CD4-positive, alpha-beta T cell treated with Interleukin-15 for 4 hours (primary cell): ENCODE measurements at regions not wholly inside any gene's neighbourhood (a gene's known extent, or its start where the extent isn't known, plus 50 kb on each side); places are given as distances from the start of the nearest gene placed in this dataset.

Source experiments
- DNase-seq: peaks from one replicate; pipeline ENCODE4 v3.0.0-alpha.2; 2020; ENCODE audit warnings: low spot score

DNA sequence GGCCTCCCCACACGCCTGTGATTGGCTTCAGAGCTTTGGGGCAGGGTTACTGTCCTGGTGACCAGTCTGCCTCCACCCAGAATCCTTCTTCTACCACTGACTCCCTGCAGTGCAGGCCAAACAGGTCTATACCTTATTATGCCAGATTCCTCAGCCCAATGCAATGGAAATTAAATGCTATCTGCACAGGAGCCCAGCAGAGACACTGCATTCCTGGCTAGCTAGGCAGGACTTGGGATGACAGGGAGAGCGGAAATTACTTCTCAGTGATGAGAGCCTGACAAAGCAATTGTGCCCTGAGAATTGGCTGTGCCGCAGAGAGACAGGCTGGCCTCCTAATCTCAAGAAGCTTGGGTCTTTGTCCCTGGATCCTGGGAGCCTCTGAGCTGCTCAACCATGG lies 143.8 kb upstream of the NCAM1 start:
- DNase-seq: no peak

DNA sequence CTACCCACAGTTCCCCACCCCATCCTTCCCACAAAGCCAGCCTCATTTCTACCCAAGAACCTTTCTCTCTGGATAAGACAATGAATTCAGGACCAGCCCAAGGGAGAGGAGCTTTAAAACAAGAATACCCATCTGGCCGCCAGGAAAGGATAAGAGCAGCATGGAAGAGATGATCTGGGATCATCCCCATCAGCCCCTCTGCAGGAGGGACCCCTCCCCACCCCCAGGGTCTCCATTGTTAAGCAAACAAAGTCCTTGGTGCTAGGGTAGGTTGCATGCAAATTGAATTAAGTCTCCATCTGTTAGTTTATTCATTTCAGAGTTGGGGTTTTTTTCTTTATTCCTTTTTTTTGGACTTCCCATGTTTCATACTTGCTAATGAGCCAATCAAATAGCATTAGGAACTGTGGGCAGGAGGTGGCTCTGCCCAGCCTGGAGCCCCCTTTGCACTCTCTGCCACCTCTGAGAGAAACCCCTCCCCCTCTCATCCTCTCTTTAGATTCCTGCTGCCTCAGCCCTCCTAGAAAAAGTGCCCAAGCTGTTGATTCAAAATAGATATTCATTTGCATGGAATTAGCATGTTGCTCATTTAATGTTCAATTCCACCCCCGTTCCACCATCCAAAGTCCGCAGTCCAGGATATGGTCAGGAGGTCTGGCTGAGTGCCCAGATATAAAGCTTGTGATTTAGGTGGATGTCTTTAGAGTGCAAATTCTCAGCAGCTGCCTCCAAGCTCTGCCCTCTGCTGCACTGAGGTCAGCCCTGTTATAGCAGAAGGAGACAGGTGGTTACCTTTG lies 138.5 kb upstream of the NCAM1 start:
- no peak for DNase-seq

DNA sequence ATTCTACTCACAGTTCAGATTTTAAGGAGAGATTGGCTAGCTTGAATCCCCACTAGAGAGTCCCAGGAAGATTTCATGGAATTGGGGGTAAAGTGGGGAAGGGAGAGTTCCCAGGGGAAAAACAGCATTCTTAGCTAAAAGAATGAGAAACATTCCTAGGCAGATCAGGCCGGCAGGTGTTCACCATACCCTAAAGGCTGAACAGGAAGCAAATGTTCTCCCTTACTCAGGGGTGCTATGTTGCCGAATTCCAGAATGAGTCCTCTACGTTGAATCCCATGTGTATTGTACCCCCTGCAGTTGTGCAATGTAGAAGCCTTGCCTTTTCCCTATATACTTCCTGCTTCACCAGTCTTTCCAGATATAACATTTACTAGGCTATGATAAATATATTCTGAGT lies 135.2 kb upstream of the NCAM1 start:
- DNase-seq: no peak

DNA sequence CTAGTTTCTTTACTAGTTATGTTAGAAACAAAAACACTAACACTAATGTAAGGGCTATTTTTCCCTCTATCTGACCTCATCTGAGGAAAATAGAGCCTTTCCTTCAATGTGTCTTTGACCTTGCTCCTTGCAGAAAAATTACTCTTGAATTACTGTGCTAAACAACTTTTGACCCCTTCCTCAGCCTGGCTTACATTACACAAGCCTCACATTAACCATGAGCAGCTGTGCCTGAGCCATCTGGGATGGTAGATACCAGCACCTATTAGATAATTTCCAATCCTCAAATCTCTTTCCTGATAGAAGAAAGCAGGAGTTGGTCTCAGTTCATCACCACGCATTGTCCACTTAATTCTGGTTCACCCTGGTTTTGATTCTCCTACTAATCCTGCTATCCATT lies 134.4 kb upstream of the NCAM1 start:
- DNase-seq: no peak

DNA sequence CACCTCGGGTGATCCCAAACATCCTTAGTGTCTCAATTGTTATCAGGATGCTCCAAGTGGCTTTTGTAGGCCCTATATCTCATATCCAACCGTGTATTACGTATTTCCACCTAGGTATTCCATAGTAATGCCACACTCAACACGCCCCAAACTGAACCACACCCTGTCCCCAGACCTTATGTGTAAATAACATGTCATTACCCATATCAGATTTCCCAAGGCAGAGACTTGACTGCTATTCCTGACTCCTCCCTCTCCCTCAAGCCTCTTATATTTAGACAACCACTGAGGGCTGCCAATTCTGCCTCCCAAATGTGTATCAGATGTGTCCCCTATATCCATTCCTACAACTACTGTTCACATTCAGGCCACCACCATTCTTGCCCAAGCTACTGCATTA lies 132.8 kb upstream of the NCAM1 start:
- DNase-seq: no peak

DNA sequence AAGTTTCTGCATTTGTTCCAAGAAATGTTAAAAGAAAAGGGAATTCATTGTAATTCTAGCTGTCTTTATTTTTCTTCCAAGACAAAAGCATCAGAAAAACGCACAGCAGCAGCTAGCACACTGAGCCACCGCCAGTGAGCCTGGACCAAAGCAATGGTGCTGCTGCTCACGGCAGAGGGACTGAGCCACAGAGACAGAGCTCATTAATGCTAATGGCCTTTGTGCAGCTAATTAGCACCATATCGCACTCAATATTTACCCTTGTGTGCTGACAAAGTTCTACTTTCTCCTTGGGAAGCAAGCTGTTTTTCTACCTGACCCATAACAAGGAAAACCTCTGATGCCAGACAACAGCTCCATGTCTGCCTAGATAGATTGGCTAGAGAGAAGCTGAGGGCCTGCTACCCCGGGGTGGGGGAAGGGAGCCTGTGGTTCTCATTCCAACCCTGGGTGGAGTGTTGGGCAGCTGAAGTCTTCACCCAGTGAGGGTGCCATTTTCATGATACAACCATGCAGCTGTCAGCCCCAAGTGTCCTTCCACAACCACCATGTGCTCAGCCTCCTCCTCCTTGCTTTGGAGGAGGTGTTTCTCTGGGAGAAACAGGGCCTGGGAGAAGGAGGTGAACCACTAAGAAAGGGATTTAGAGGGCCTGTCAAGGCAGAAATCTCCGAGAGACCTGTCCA lies 131.1 kb upstream of the NCAM1 start:
- DNase-seq: no peak

DNA sequence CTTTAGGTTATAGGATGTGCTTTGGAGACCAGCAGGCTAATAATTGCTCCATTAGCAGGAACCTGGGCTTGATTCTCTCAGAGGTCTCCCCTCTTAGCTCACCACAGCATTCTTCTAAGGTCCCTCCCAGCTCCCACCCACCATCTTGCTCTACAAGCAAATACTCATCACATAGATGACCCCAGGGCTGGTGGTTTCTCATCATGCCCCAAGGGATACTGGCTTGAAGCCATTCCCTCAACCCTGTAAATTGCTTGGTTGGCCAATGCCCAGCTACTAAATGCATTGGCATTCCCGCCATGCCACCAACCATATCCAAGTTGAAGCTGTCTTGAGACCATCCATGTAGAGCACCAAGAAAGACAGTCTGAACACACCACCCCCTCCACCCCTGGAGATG lies 130.2 kb upstream of the NCAM1 start:
- DNase-seq: no peak

DNA sequence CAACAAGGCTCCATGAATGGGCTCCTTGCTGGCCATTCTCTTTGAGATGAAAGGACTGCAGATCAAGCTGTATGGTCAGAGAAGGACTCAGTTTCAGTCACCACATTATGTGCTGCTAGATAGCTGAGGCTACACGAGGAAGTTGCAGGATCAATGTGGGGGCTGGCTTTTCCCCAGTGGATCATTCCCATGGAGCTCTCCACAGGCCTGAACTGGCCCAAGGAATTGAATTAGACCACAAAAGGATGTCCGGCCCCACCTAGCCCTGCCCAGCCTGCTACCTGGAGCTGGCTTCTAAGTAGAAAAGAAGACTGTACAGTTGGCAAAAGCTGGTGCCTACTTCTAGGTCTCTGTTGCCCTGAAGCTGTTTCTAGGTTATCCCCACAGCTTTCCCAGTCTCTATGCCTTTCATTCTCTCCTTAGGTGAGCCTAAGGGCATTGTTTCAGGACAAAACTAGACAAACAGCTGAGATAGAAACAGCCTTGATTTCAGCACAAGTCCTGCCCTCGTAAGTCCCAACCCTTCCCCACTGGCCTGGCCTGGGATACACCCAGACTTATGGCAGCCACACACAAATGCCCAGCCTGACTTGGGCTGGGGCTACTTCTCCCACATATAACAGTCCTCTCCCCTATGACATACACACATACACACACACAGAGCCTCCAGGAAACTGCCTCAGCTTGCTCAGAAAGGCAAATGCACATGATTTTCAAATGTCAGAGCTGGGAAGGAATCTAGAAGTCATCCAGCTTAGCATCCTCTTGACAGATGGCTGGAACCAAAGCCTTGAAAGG lies 129.1 kb upstream of the NCAM1 start:
- no peak for DNase-seq

DNA sequence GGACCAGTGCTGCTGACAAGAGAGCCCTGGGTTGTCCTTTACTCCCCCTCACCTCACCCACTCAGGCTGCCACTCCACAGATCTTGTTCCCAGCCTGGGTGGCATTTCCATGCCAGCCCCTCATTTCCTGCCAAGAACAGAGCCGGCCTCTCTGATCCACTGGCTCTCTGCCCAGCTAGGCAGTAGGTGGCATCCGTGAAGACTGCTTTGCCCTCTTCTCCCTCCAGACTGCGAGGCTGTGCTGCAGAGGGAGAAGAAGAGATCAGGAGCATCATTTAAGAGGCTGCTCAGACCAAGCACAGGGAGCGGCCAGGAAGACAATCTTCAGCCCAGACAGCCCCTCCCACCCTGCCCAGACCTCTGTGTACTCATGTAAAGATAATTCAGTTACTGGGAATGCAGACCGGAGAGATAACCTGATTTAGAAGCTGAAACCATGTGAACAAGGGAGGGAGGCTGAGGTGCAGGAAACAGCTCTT lies 126.9 kb upstream of the NCAM1 start:
- DNase-seq: no peak

DNA sequence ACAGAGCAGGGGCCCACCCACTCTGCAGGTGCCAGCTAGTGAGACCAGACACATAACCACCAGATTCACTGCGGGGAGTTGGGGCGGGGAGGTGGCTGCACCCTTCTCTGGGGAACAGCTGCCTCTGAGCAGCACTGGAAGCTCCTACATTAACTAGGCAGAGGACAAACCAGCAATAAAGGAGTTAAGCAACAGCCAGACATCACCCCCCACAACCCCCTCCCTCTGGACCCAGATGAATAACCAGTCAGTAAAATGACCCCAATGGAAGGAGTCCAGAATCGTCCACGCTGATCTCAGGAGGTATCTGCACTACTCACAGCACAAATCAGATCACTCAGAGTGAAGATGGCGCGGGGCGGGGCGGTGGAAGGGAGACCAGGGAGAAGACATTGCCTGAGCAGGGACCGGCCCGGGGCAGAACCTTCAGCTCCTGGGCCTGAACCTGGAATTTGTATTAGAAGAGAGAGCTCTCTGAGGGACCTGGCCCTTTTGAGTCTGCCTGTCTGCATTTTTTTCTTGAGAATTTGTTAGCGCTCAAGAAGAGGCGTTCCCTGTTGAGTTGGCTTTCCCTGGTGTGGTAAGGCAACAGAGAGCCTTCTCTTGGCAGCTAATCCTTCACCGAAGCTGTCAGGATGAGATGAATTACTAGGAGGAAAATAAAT lies 125.5 kb upstream of the NCAM1 start:
- no peak for DNase-seq

DNA sequence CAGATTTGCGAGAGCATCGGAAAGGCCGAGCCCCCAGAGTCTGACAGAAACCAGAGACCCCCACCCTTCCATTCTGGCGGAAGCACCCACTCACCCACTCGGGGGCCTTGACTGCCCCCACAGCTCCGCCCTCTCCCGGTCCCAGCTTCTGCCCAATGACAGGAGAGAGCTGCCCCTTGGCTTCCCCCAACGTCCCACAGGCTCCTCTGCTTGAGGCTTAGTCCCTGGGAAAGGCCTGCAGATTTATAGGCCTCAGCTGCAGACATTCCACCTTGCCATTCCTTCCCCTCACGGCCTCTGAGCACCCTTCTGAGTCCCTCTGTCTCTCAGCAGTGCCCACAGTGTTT lies 125.0 kb upstream of the NCAM1 start:
- no peak for DNase-seq

DNA sequence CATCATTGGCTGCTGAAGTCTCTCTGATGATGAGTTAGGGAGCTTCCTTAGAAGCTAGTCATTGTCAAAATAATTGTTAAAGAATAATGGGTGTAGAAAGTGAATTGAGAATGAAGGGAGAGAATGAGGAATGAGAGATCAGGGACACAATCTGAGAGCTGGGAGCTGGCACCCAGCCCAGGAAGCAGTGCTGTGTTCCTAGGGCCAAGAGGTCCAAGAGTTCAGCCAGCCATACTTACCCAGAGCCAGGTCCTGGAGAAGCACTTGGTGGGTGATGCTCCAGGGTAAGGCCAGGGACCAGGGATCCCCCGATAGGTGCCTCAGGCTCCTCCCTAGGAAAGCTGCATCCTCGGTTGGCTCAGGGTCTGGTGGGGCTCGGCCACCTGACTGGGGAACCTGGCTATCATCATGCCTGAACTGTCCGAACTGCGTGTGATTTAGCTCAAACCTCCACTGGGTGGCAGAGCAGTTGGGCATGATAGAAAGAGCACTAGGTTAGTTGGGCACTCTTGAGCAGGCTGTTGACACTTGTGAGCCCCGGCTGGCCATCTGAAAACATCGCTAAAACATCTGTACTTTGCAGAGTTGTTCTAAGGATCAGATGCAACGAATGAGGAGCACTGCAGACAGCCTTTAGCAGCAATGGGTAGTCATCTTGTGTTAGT lies 123.9 kb upstream of the NCAM1 start:
- DNase-seq: no peak

DNA sequence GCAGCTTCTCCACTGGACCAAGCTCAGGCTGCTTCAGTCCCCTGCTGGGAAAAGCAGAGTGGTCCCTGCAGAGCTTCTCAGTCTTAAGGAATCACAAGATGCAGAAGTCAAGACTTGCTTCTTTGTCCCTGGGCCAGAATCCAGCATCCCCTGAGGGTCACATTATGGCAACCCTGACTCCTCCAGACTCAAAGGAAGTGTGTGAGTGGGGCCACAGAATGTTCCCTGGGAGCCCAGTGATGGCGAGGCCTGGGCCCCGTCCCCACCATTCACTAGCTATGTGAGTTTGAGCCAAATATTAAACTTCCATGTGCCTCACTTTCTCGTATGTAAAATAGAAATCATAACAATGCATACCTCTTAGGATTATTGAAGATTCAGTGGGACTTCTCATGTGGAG lies 122.2 kb upstream of the NCAM1 start:
- no peak for DNase-seq

DNA sequence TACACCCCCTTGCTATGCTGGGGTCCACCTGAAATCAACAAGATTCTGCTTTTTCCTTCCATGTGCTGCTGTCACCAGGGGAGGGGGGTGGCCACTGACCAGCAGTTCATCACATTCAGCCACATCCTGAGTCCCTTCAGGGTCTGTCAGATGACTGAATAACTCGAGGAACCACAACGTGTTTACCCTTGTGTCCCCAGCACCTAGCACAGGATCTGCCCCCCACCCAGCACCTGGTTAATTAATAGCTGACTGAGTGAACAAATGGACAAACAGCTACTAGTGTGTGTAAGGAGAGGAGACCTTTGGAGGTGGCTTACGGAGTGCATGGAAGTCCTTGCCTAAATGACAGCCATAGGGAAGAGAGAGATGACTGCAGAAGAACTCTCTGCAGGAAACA lies 119.5 kb upstream of the NCAM1 start:
- DNase-seq: no peak

DNA sequence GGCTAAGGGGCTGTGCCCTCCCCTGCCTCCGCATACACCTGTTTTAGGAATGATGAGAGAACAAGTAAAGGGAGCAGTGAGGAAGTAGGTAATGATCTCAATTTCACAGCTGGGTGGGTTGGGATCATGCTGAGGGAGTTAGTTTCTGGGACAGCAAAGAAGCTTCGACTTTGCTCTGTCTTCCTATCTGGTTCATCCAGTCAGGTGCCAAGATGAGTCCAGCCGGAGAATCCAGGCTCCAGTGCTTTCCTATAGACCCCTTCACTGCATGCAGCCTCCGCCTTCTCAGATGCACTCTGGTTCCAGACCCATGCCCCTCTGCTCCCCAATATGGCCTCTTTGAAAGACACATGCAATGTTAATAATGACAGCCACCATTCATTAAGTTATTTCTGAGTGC lies 119.1 kb upstream of the NCAM1 start:
- DNase-seq: no peak

DNA sequence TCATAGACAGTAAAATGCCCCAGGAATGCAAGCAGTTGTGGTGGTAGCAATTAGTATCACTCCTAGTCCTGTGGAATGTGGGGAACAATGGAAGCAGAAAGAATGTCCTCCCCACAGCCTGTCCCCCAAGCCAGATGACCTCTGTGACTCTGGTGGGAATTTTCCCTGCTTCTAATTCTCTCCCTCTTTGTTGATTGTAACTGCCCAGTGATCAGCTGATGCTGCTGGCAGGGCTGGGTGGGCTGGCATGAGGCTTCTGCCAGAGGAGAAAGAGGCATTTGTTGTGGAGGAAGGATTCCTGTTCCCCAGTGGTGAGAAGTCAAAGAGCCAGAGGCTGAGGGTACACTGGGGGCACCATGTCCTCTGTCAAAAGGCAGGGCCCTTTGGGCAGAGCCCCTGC lies 116.7 kb upstream of the NCAM1 start:
- DNase-seq: no peak

DNA sequence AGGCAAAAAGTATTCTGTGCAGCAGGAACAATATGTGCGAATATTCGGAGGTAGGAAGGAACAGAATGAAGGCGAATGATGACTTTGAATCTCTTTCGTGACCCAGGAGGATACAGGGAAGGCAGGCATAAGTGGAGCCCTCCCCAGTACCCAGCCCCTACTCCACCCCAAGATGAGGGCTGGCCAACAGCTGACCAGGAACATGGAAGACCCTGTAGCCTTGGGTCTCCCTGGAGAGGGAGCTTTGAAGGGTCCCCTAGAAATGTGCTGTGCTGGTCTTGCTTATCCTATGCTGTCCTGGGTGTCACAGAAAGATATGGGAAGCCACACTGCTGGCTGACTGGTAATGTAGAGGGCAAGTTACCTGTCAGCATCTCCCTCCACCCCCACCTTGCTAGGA lies 113.7 kb upstream of the NCAM1 start:
- no peak for DNase-seq

DNA sequence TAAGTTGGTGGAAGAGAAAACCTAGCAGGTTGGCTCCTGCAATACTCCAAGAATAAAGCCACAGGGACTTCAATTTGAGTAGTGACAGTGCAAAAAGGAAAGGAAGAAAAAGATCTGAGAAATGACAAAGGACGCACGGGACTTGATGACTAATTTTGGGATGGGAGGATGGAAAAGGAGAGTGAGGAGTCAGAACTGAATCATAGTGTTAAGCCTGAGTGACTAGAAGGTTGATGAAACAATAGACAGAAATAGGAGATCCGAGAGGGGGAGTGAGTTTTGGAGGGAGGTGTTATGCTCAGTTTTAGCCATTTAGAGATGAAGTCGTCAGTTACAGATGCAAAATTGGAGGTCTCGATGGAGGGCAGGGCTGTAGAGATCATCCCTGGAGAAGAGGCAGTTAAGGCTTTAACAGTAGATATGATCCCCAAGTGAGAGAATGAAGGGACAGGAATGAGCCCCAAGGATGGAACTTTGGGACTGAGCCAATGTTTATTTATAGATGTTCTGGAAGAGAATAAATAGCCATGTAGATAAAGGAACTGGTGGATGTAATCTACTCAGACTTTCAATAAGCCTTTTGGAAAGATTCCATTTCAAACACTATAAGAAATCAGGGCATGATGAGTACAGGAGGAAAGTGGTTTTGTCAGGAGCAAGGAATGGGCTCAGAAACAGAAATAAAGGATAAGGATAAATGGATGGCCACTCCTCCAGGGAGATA lies 108.9 kb upstream of the NCAM1 start:
- DNase-seq: no peak

DNA sequence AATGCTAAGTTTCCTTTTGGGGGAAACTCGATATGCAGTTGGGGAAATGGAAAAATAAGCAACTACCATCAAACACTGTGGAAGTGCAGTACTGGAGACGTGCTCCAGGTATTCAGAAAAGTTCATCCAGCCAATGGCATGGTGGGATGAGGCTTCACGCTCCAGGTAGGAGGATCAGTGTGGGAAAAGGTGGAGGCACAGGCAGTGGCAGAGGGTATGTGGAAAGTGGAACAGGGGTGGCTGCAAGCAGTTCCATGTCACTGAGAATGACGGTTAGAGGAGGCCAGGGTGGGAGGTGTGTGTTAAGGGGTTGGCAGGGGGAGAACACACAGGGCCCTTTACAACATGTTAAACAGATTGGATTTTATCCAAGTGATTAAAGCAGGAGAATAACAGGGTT lies 105.1 kb upstream of the NCAM1 start:
- DNase-seq: no peak

DNA sequence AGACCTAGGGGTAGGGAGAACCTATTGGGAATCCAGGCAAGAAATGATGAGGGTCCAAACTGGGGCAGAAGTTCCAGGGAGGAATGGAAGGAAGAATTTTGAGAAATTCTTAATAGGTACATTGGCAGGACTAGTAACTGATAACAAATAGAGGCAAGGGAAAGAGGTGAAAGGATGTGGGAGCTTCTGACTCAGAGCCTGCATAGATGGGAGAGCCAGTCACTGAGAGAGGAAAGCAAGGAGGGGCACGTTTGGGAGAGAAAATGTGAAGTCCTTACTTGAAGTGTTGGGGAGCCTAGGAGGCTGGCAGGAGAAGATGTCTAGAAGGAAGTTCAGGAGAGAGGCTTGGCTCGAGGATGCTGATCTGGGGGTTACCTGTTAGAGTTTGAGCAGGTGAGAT lies 104.6 kb upstream of the NCAM1 start:
- DNase-seq: no peak

DNA sequence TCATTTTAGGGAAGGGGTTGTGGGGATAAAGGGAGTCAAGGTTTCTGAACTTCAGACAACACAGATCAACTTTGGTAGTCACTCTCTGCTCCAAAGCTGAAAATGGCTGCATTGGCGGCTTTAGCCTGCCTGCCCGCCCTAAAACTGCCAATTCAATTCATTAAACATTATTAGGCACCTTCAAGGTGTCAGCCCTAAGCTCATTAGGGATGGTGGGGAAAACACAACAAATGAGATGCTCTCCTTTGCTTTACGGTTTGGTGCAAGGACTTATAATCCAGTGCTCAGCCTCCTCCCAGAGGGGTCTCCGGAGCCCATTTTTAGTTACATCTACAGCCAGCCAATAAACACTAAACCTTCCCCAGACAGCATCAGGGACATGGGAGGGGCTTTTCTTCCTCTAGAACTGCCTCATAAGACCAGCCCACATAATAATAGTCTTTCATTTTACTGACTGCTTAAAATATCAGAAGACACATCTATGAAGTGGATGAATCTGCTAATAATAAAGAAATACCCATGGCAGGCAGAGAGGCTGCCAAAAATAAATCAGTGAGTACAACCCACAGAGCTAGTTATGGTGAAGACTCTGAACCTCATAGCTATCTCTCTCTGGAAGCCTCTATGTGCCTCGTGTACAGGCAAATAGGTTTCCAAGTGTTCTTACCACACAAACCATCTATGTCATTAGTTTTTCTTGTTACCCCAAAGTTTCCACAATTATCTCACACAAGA lies 102.8 kb upstream of the NCAM1 start:
- DNase-seq: no peak
